ENCODE measurements at regions not wholly inside any gene's neighbourhood (a gene's known extent, or its start where the extent isn't known, plus 50 kb on each side); places are given as distances from the start of the nearest gene placed in this dataset.

GRCh38 chr5:118044169-118044568, 944.2 kb downstream of the DTWD2 start:
- Histone ChIP-seq H3K36me3 (ENCODE audit: insufficient read depth, low read length) (no peaks in the 10 kb centered on the region), H3K4me2 (ENCODE audit: low read length) (no peak overlapping the region), H3K79me2 (replicated peaks; ENCODE audit: insufficient read depth, low read length) (no peaks in the 10 kb centered on the region), H3K9me2 (ENCODE audit: insufficient read depth, low read length) (no peaks in the 10 kb centered on the region), H3K27ac (ENCODE audit: low read length) (no peak overlapping the region), H4K20me1 (ENCODE audit: insufficient read depth) (no peaks in the 10 kb centered on the region), H3F3A (ENCODE audit: insufficient read depth, low read length, poor library complexity, severe bottlenecking) (no peaks in the 10 kb centered on the region), H3K9me3 (ENCODE audit: low read length) (no peaks in the 10 kb centered on the region), H3K27me3 (ENCODE audit: insufficient read depth, low read depth, low read length) (no peaks in the 10 kb centered on the region), H3K4me3 (ENCODE audit: low read length) (no peak overlapping the region), H3K9ac (ENCODE audit: low read length) (no peak overlapping the region), H2AFZ (ENCODE audit: low read depth, low read length) (no peak overlapping the region)
- TF ChIP-seq POLR2AphosphoS5 (IDR thresholded peaks at IDR 0.05) (no peak), EP300 (conservative IDR thresholded peaks at IDR 0.05; ENCODE audit: poor library complexity, severe bottlenecking) (no peak), MXI1 (conservative IDR thresholded peaks at IDR 0.05; ENCODE audit: poor library complexity, severe bottlenecking) (no peak), SMC3 (conservative IDR thresholded peaks at IDR 0.05; ENCODE audit: poor library complexity) (no peak), TAF1 (IDR thresholded peaks at IDR 0.05; ENCODE audit: low read depth) (no peak), EZH2 (IDR thresholded peaks at IDR 0.05; ENCODE audit: borderline replicate concordance, insufficient read depth, low read length, poor library complexity, severe bottlenecking) (no peak)

- Histone ChIP-seq H3K4me3 (ENCODE audit: low read length) (no peak overlapping the region), H3K36me3 (ENCODE audit: insufficient read depth, low read length) (no peaks in the 10 kb centered on the region), H3K9ac (ENCODE audit: low read length) (no peak overlapping the region), H3K9me2 (ENCODE audit: insufficient read depth, low read length) (no peaks in the 10 kb centered on the region), H3F3A (ENCODE audit: insufficient read depth, low read length, poor library complexity, severe bottlenecking) (no peaks in the 10 kb centered on the region), H3K79me2 (replicated peaks; ENCODE audit: insufficient read depth, low read length) (no peaks in the 10 kb centered on the region), H3K9me3 (ENCODE audit: low read length) (no peaks in the 10 kb centered on the region), H4K20me1 (ENCODE audit: insufficient read depth) (no peaks in the 10 kb centered on the region), H3K27ac (ENCODE audit: low read length) (no peak overlapping the region), H3K4me2 (ENCODE audit: low read length) (no peak overlapping the region), H3K27me3 (ENCODE audit: insufficient read depth, low read depth, low read length) (no peaks in the 10 kb centered on the region), H2AFZ (ENCODE audit: low read depth, low read length) (no peak overlapping the region)
- TF ChIP-seq MXI1 (conservative IDR thresholded peaks at IDR 0.05; ENCODE audit: poor library complexity, severe bottlenecking): no peak
- no peak for TF ChIP-seq CTCF (IDR thresholded peaks at IDR 0.05; ENCODE audit: poor library complexity, severe bottlenecking)
- no peak for TF ChIP-seq TAF1 (IDR thresholded peaks at IDR 0.05; ENCODE audit: low read depth)
- no peak for TF ChIP-seq RAD21 (conservative IDR thresholded peaks at IDR 0.05)
- no peak for TF ChIP-seq EP300 (conservative IDR thresholded peaks at IDR 0.05; ENCODE audit: poor library complexity, severe bottlenecking)
- TF ChIP-seq EZH2 (IDR thresholded peaks at IDR 0.05; ENCODE audit: borderline replicate concordance, insufficient read depth, low read length, poor library complexity, severe bottlenecking): no peak
- TF ChIP-seq SMC3 (conservative IDR thresholded peaks at IDR 0.05; ENCODE audit: poor library complexity): no peak
- TF ChIP-seq POLR2AphosphoS5 (IDR thresholded peaks at IDR 0.05): no peak
- TF ChIP-seq REST (IDR thresholded peaks at IDR 0.05; ENCODE audit: borderline replicate concordance): no peak
Measured at GRCh38 chr5:118043531-118043930, 944.8 kb downstream of the DTWD2 start.
